Ovary (tissue), 3 donors: ENCODE measurements at regions not wholly inside any gene's neighbourhood (a gene's known extent, or its start where the extent isn't known, plus 50 kb on each side); places are given as distances from the start of the nearest gene placed in this dataset.
"Not testable (repeated sequence)": the region's sequence is repeated elsewhere in the genome, so short reads cannot be mapped to it uniquely, and the experiment has no call there.

Source experiments
- EP300 ChIP-seq: sonication (generic); formaldehyde crosslinking; IDR thresholded peaks from one replicate; pipeline ENCODE4 v1.6.1; 2017; ENCODE audit warnings: antibody characterized with exemption
- POLR2A ChIP-seq: fragments of 450-650 bp; IDR thresholded peaks from one replicate; pipeline ENCODE4 v1.6.1; 2017; ENCODE audit warnings: antibody characterized with exemption, mild to moderate bottlenecking, moderate library complexity
- TF ChIP-seq, protein P1 (sequence below), 3 donors: fragments of 450-650 bp in 2 of 3; fragments of 200-600 bp in 1 of 3; IDR thresholded peaks; one replicate each; pipeline versions ENCODE4 v1.5.1 to v1.8.0; 2016 to 2022; ENCODE audit warnings: antibody characterized with exemption in 3 of 3, mild to moderate bottlenecking in 1 of 3
- donor health status: DM: no; HTN: no; CAD: no.

DNA sequence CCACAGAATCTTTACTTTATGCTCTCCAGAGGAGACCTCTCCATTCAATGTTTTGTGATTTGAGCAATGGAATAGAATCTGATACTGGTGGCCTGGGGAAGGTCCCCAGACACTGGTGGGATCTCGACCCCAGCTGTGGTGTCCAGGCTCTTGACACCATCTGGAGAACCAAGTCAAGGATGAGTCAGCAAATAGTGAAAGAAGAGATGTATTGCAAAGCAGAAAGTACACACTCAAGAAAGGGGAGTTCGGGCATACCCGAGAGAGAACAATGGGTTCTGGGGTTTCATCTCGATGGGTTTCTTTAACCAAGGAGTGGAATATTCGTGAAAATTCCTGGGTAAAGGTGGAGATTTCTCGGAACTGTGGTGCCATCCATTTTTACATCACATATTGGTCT is 146.3 kb upstream of the NOTCH2NLA start:
- TF ChIP-seq EP300, POLR2A: not testable (repeated sequence)
- TF ChIP-seq, protein P1, sequence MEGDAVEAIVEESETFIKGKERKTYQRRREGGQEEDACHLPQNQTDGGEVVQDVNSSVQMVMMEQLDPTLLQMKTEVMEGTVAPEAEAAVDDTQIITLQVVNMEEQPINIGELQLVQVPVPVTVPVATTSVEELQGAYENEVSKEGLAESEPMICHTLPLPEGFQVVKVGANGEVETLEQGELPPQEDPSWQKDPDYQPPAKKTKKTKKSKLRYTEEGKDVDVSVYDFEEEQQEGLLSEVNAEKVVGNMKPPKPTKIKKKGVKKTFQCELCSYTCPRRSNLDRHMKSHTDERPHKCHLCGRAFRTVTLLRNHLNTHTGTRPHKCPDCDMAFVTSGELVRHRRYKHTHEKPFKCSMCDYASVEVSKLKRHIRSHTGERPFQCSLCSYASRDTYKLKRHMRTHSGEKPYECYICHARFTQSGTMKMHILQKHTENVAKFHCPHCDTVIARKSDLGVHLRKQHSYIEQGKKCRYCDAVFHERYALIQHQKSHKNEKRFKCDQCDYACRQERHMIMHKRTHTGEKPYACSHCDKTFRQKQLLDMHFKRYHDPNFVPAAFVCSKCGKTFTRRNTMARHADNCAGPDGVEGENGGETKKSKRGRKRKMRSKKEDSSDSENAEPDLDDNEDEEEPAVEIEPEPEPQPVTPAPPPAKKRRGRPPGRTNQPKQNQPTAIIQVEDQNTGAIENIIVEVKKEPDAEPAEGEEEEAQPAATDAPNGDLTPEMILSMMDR (IDR thresholded peaks at IDR 0.05), result not testable (repeated sequence)
